ENCODE measurements at regions not wholly inside any gene's neighbourhood (a gene's known extent, or its start where the extent isn't known, plus 50 kb on each side); places are given as distances from the start of the nearest gene placed in this dataset.
"Not testable (repeated sequence)": the region's sequence is repeated elsewhere in the genome, so short reads cannot be mapped to it uniquely, and the experiment has no call there.

DNA sequence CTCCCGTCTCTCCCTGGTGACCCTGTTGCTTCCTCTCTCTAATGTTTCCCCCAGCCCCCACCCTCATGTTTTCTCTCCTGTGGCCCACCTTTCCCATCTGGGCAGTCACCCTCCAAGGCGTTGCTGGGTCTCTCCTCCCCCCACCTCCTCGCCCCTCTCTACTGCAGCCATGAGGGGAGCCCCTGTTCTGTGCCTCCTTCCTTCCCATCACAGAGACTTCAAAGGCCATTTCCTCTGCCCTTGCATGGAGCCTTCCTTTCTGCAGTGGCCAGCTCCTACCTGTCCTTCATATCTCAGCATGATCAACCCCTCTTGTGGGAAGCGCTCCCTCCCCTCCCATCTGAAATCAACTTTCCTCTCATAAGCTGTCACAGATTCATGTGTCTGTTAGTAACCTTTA is 194.0 kb upstream of the PRSS58 start:
- peaks cover 9% of the 10 kb centered on the region for H3K4me1 Mint-ChIP-seq (ENCODE audit: low read depth)
- H3K9me3 Mint-ChIP-seq: no peaks in the 10 kb centered on the region
- TF ChIP-seq, protein P1, sequence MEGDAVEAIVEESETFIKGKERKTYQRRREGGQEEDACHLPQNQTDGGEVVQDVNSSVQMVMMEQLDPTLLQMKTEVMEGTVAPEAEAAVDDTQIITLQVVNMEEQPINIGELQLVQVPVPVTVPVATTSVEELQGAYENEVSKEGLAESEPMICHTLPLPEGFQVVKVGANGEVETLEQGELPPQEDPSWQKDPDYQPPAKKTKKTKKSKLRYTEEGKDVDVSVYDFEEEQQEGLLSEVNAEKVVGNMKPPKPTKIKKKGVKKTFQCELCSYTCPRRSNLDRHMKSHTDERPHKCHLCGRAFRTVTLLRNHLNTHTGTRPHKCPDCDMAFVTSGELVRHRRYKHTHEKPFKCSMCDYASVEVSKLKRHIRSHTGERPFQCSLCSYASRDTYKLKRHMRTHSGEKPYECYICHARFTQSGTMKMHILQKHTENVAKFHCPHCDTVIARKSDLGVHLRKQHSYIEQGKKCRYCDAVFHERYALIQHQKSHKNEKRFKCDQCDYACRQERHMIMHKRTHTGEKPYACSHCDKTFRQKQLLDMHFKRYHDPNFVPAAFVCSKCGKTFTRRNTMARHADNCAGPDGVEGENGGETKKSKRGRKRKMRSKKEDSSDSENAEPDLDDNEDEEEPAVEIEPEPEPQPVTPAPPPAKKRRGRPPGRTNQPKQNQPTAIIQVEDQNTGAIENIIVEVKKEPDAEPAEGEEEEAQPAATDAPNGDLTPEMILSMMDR (IDR thresholded peaks at IDR 0.05): no peak
- no peak overlapping the region for H3K4me3 Mint-ChIP-seq
- H3K27ac Mint-ChIP-seq: no peak overlapping the region
- DNase-seq: no peak
- no peaks in the 10 kb centered on the region for H3K36me3 Mint-ChIP-seq (ENCODE audit: low read depth)
- H3K27me3 Mint-ChIP-seq (ENCODE audit: insufficient read depth): peaks cover 11% of the 10 kb centered on the region; the same call in 1 of the 2 replicates

DNA sequence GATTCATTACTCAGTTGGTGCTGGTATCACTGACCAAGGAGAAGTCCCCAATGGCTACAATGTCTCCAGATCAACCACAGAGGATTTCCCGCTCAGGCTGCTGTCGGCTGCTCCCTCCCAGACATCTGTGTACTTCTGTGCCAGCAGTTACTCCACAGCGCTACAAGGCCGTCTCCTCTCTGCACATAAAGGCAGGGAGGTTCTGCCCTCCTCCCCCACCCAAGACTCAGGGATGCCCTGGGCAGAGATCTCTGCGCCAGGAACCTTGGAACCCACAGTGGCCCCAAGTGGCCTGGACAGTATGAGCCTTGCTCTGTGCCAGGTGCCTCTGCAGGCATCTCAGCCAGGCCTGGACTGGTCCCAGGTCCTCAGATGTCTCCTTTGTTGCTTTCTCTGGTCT is 193.4 kb upstream of the PRSS58 start:
- Mint-ChIP-seq H3K27ac (no peak overlapping the region), H3K27me3 (ENCODE audit: insufficient read depth) (peaks cover 11% of the 10 kb centered on the region; the same call in 1 of the 2 replicates), H3K4me1 (ENCODE audit: low read depth) (peaks cover 6% of the 10 kb centered on the region; the same call in 1 of the 2 replicates), H3K4me3 (no peak overlapping the region), H3K9me3 (no peaks in the 10 kb centered on the region), H3K36me3 (ENCODE audit: low read depth) (no peaks in the 10 kb centered on the region)
- TF ChIP-seq, protein P1 (IDR thresholded peaks at IDR 0.05): no peak
- no peak for DNase-seq

DNA sequence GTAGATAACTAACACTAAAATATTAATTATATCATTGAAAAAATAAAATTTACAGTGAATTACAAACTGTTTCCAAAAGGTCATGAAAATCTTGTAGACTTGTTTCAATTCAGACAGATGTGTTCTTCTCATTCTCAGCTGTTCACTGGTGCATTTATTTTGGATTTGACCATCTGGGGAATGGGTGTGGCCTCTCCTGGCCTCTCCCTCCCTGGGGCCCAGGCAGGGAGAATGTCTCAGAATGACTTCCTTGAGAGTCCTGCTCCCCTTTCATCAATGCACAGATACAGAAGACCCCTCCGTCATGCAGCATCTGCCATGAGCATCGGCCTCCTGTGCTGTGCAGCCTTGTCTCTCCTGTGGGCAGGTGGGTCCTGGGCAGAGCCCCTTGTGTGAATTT is 192.8 kb upstream of the PRSS58 start:
- Mint-ChIP-seq H3K9me3 (no peaks in the 10 kb centered on the region), H3K27me3 (ENCODE audit: insufficient read depth) (peaks cover 11% of the 10 kb centered on the region; the same call in 1 of the 2 replicates), H3K36me3 (ENCODE audit: low read depth) (no peaks in the 10 kb centered on the region), H3K27ac (no peak overlapping the region), H3K4me3 (no peak overlapping the region), H3K4me1 (ENCODE audit: low read depth) (peaks cover 6% of the 10 kb centered on the region; the same call in 1 of the 2 replicates)
- TF ChIP-seq, protein P1 (IDR thresholded peaks at IDR 0.05): no peak
- DNase-seq: no peak

DNA sequence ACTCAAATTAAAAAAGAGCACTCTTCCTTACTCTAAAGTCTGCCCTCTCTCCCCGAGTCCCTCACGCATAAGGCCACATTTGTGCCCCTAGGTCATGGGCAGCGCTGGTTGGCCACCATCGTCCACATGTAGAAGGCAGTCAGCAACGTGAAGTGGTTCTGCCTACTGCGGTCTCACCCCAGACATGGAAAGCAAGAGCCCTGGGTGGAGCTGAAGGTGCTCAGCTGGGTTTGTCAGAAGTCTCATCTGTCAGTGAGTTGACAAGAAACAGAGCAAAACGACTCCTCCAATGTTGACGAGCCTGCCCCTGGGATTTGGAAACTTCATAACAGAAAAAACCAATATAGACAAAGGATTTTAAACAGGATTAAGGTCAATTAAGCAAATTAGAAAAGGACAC is 192.3 kb upstream of the PRSS58 start:
- peaks cover 6% of the 10 kb centered on the region; the same call in 1 of the 2 replicates for H3K4me1 Mint-ChIP-seq (ENCODE audit: low read depth)
- peaks cover 11% of the 10 kb centered on the region; the same call in 1 of the 2 replicates for H3K27me3 Mint-ChIP-seq (ENCODE audit: insufficient read depth)
- TF ChIP-seq, protein P1 (IDR thresholded peaks at IDR 0.05): no peak
- no peak for DNase-seq
- H3K36me3 Mint-ChIP-seq (ENCODE audit: low read depth): no peaks in the 10 kb centered on the region
- no peak overlapping the region for H3K4me3 Mint-ChIP-seq
- H3K27ac Mint-ChIP-seq: no peak overlapping the region
- no peaks in the 10 kb centered on the region for H3K9me3 Mint-ChIP-seq

DNA sequence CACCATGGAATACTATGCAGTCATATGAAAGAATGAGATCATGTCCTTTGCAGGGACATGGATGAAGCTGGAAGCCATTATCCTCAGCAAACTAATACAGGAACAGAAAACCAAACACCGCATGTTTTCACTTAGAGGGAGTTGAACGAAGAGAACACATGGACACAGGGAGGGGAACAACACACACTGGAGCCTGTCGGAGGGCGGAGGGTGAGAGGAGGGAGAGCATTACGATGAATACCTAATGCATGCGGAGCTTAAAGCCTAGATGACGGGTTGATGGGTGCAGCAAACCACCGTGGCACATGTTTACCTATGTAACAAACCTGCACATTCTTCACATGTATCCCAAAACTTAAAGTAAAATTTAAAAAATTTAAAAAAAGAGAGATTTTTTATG is 191.0 kb upstream of the PRSS58 start:
- H3K9me3 Mint-ChIP-seq; DNase-seq; H3K27me3 Mint-ChIP-seq (ENCODE audit: insufficient read depth); H3K4me3 Mint-ChIP-seq; H3K36me3 Mint-ChIP-seq (ENCODE audit: low read depth); H3K27ac Mint-ChIP-seq: not testable (repeated sequence)
- peaks cover 18% of the 10 kb centered on the region for H3K4me1 Mint-ChIP-seq (ENCODE audit: low read depth)

DNA sequence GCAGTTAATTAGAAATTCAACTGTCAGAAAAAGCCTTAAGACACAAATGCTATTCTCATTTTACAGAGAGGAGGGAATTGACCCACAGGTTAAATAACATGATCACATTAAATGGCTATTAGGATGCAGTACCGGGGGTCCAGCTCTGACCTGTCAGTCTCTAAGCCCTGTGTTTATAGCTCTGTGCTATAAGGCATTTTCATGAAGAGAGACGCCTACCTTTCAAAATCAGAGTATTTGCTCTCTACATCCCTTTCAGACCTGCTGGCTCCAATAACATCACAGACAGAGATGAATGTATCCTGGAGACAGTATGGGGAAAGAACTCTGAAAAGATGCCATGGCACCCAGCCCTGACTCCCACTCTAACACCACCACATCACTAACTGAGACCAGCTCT is 189.9 kb upstream of the PRSS58 start:
- Mint-ChIP-seq H3K4me3 (no peak overlapping the region), H3K36me3 (ENCODE audit: low read depth) (no peaks in the 10 kb centered on the region), H3K4me1 (ENCODE audit: low read depth) (peaks cover 29% of the 10 kb centered on the region), H3K27me3 (ENCODE audit: insufficient read depth) (peaks cover 6% of the 10 kb centered on the region; the same call in 1 of the 2 replicates), H3K27ac (no peak overlapping the region), H3K9me3 (no peaks in the 10 kb centered on the region)
- no peak for DNase-seq
- TF ChIP-seq, protein P1 (IDR thresholded peaks at IDR 0.05): no peak
